NOMO-1 (cell line): ENCODE measurements at regions not wholly inside any gene's neighbourhood (a gene's known extent, or its start where the extent isn't known, plus 50 kb on each side); places are given as distances from the start of the nearest gene placed in this dataset.

Source experiments
- DNase-seq, 2 experiments: peaks; one replicate each; lab custom pipeline; 2025; ENCODE audit not compliant: unreplicated experiment in 2 of 2; lab: John Stamatoyannopoulos, UW

GRCh38 chr5:104764197-104764596 is 1201.6 kb upstream of the NUDT12 start:
- DNase-seq, result no peak

GRCh38 chr5:104763216-104763615 is 1200.6 kb upstream of the NUDT12 start:
- no peak for DNase-seq

DNA sequence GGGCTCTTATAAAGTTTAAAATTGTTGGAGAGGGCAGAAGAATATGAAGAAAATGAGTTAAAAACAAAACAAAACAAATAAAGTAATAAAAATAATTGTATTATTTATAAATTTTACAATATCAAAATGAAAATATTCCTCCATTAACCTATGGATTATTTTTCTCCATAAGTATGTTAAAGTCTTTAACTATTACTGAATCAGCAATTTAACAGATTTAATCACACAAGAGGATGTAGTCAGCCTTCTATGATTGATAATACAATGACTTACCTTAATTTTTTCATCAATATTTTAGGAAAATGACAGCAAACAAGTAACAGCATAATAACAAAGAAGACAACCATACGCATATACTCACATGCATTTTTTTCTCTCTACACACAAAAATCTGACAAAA is 1195.3 kb upstream of the NUDT12 start:
- no peak for DNase-seq

DNA sequence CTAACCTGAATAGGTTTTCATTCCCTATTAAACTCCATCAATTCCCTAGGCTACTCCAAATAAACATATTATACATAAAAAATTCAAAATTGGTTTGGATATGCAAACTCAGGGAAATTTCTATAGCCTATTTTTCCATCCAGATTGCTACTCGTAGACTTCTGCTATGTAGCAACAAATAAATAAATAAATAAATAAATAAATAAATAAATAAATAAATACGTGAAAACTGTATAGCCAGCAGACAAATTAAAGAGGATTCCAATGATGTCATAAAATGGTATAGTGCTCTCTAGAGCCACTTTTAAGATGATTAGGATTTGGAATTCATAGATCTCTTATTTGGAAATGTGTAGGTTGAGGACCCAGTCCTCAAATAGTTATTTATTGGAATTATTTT is 1193.2 kb upstream of the NUDT12 start:
- DNase-seq, result no peak

DNA sequence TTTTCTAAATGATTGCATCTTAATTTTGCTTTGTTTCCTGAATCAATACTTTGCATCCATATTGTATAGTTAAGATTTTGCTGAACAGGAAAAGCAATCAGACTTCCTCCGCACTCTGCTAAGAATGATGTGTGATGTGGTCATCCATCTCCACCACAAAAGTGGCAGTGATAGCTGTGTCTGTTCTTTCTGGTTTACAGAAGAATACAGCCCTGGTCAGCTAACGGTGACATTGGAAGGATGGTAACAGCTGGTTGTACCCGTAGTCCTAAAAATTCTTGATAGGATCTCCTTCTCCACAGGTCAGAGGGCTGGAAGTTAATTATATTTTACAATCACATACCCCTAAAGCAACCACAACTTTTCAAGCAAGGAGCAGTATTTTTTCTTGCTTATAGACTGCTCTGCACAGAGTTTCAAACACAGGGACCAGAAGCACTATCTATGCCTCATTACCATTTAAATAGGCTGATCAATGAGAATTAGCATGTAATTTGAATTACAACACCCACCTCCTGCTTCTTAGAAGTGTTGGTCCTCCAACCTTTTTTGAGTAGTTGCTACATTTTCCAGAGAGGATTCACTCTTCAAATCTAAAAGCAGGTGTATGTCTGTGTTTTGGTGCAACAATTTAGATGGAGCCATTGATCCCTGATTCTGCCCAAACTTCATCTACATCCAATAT is 1191.9 kb upstream of the NUDT12 start:
- DNase-seq, result no peak

- DNase-seq, result no peak
These were observed 1189.4 kb upstream of the NUDT12 start for GRCh38 chr5:104751969-104752368.

- DNase-seq, result no peak
These were observed 1177.3 kb upstream of the NUDT12 start for GRCh38 chr5:104739905-104740304.

DNA sequence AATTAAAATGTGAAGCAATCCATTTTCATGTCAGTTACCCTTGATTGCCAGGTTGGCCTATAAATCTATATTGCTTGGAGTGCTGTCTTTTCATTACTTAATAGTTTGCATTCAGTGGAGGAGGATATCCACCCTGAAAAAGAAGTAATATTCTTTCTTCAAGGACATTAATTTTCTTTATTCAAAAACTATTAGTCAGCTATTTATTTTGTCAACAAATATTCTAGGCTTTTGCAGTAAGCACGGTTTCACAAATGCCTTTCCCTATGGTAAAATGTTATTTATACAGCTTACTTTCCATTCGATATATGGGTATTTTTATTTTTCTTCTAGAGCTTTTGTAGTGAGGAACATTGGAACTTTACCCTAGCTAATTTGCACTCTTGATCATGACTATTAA is 1176.9 kb upstream of the NUDT12 start:
- no peak for DNase-seq

DNA sequence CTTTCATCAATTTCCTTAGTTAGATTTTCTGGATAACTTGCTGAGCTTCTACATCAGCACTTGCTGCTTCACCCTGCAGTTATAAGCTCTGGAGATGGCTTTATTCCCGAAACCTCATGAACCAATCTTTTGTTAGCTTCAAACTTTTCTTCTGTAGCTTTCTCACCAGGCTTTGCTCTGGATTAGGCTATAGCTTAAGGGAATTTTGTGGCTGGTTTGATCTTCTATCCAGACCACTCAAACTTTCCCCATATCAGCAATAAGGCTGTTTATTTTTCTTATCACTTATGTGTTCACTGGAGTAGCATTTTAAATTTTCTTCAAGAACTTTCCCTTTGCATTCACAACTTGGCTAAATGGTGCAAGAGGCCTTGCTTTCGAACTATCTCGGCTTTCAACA is 1173.5 kb upstream of the NUDT12 start:
- DNase-seq, result no peak

GRCh38 chr5:104734046-104734445 is 1171.5 kb upstream of the NUDT12 start:
- DNase-seq, result no peak

- no peak for DNase-seq
These were observed 1170.6 kb upstream of the NUDT12 start for GRCh38 chr5:104733063-104733669.

DNA sequence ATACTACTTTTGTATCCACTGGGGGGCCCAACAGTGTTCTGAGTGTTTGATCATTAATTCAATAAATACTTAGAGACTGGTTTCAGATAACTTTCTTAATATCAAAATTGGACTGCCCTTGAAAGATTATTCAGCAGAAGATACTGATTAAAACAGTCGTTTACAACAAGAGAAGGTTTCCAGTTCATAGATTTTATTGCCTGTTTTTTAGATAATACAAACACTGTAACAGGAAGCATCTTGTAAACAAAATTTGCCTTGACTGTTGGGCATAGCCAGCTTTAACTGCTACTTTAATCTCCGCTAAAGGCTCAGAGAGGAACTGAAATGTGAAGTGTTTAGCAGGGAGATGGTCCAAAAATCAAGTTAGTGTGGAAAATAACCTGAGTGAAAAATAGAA is 1168.7 kb upstream of the NUDT12 start:
- no peak for DNase-seq

DNA sequence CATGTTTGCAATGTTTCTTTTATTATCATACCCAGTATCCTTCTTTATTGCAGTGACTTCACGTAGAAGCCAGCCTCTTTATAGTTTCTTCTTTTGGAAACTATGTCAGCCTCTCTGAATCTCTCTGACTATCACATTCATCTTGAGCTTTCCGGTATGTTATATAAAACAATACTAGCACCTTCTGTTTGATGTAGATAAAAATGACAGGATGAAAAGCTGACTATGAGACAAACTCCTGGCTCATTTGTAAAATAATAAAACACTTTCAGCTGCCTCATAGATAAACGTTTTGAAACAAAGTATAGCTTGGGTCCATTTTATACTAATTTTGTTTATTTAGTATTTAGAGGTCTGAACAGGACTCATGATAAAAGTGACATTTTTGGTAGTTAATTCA is 1145.4 kb upstream of the NUDT12 start:
- DNase-seq, result no peak

- no peak for DNase-seq
These were observed 1144.0 kb upstream of the NUDT12 start for GRCh38 chr5:104706600-104706999.

- DNase-seq, result no peak
These were observed 1139.6 kb upstream of the NUDT12 start for GRCh38 chr5:104702212-104702611.

GRCh38 chr5:104699438-104699837 is 1136.8 kb upstream of the NUDT12 start:
- no peak for DNase-seq

DNA sequence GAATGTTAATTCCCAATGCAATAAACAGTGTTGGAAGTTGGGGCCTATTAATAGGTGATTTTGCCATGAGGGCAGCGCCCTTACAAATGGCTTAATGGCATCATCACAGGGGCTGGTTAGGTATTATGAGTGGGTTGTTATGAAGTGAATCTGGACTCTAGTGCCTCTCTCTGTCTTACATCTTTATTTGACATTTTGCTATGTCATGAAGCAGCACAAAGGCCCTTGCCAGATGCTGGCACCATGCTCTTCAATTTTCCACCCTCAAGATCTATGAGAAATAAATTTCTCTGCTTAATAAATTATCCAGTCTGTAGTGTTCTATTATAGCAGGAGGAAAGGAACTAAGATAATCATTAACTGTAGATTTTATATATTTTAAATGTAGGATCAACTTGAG is 1098.7 kb upstream of the NUDT12 start:
- DNase-seq, result no peak

DNA sequence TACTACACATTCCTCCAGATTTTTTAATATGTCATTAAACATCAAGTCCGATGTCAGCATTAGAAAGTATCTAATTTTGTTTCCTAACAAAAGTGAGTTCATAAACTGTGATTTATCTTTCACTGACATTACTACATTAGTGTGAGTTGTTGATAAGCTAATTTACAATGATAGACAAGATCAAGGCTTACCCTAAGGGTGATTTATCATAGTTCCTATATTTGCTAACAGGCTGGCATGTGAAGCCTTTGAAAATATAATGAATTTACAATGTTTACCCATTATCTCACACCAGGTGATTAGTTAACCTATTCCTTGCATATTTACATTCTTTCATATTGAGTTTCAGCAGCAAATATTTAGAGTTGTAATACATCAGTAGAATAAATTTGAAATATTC is 1096.9 kb upstream of the NUDT12 start:
- DNase-seq, result no peak

GRCh38 chr5:104652271-104652861 is 1089.8 kb upstream of the NUDT12 start:
- DNase-seq, result no peak

DNA sequence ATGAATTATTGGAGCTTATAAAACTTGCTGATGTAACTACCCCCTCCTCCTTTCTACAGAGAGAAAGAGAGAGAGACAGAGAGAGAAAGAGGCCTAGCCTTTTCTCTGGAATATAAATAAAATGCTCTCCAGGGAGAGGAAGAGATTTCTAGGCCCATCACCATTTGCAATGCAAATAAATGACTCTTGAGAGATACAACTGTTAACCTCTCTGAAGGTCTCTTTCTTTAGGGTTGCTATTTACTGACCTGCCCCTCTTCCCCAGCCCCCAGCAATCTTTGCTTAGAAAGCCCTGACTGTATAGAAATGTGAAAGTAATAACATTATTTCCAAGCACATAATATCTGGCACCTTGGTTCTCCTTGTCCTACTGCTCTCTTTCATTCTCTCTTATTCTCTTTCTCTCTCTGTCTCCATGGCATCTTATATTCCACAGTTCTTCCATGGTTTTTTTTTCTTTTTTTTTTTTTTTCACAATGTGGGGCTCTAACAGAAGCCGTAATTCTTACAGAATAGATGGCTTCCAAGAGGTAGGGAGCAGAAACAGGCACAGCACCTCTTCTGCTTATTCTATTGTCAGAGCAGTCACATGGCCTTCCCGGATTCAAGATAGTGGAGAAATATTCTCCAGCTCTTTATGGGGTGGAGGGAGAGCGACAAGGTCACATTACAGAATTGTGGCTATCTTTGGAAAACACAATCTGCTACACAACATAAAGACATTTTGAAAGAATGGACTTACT is 1087.9 kb upstream of the NUDT12 start:
- no peak for DNase-seq

DNA sequence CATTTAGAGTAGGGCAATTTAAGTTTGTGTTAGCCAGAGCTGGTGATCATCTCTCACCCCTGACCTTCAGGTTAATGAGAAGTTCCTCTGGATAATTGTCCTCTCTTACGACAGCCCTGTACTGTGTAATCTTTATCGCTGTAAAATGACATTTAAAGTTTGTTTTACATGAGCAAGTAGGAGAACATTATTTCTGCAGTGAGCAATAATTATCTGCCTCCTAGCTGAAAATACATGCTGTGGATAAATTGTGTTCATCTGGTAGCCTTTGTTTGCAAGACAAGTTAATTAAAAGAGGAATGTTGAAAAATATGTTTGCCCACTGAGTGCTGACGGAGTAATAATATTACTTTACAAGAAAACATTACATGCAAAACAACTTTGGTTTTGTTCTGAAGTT is 1083.8 kb upstream of the NUDT12 start:
- DNase-seq, result no peak

DNA sequence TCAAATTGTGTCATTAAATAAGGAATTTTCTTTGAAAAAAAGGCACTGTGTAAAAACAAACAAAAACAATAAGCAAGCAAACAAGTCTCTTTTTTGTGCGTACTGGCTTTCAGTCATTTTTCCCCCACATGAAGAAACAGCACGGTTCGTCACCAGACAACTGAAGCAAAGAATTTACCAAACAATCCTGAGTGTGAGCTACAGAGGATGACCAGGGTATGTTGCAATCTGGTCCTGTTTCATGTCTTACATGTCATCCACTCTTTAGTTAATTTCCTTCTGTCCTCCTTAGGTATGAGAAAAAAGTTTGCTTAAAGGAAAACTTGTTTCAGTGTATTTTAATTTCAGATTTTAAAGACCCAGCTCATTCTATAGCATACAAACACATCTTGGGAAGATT is 1080.7 kb upstream of the NUDT12 start:
- no peak for DNase-seq
